CD4-positive, CD25-positive, alpha-beta regulatory T cell (primary cell): ENCODE measurements at regions not wholly inside any gene's neighbourhood (a gene's known extent, or its start where the extent isn't known, plus 50 kb on each side); places are given as distances from the start of the nearest gene placed in this dataset.

Experiments used
- ATAC-seq, 2 donors: fragments of 150-1000 bp; cut with Tn5 transposase; one replicate each; pipeline ENCODE4 v1.10.0; 2021; ENCODE audit warnings: low read depth in 2 of 2, moderate number of reproducible peaks in 2 of 2, moderate library complexity in 1 of 2
- DNase-seq, 3 donors: peaks; one replicate each; pipeline versions ENCODE4 v3.0.0 to v3.0.0-alpha.2; 2012 to 2022; ENCODE audit warnings: mixed read lengths in 1 of 3
- H3K27ac ChIP-seq: one replicate; pipeline ENCODE4 v1.7.0; 2013; ENCODE audit warnings: mild to moderate bottlenecking, low read length; ENCODE audit not compliant: insufficient read depth, poor library complexity, severe bottlenecking
- H3K27me3 ChIP-seq: one replicate; pipeline ENCODE4 v1.7.0; 2013; ENCODE audit warnings: low read length; ENCODE audit not compliant: control insufficient read depth, insufficient read depth
- H3K36me3 ChIP-seq: one replicate; pipeline ENCODE4 v1.7.0; 2013; ENCODE audit warnings: mild to moderate bottlenecking, low read length, moderate library complexity; ENCODE audit not compliant: control insufficient read depth, insufficient read depth
- H3K4me1 ChIP-seq: 2 replicates; pipeline ENCODE4 v1.7.0; 2013; ENCODE audit warnings: mild to moderate bottlenecking, low read length; ENCODE audit not compliant: insufficient read depth, control insufficient read depth, poor library complexity, severe bottlenecking
- H3K4me3 ChIP-seq: one replicate; pipeline ENCODE4 v1.7.0; 2013; ENCODE audit warnings: low read depth, mild to moderate bottlenecking, low read length, moderate library complexity
- H3K9me3 ChIP-seq, 2 experiments: 1 replicate in 1 of 2; 2 replicates in 1 of 2; pipeline ENCODE4 v1.7.0; 2013; ENCODE audit warnings: low read length in 2 of 2, mild to moderate bottlenecking in 1 of 2, moderate library complexity in 1 of 2; ENCODE audit not compliant: control insufficient read depth in 2 of 2
- H3K27ac Mint-ChIP-seq, 3 donors: one replicate each; pipeline ENCODE4 v1.8.0; 2020 to 2022; ENCODE audit warnings: mild to moderate bottlenecking in 3 of 3, mixed read lengths in 3 of 3, moderate library complexity in 2 of 3
- H3K27me3 Mint-ChIP-seq: one replicate; pipeline ENCODE4 v1.8.0; 2022; ENCODE audit warnings: mild to moderate bottlenecking, mixed read lengths
- H3K36me3 Mint-ChIP-seq: one replicate; pipeline ENCODE4 v1.8.0; 2020; ENCODE audit warnings: mixed read lengths
- H3K4me1 Mint-ChIP-seq, 4 donors: one replicate each; pipeline ENCODE4 v1.8.0; 2020 to 2022; ENCODE audit warnings: mixed read lengths in 4 of 4, mild to moderate bottlenecking in 1 of 4
- H3K4me3 Mint-ChIP-seq, 4 donors: one replicate each; pipeline ENCODE4 v1.8.0; 2020 to 2022; ENCODE audit warnings: mild to moderate bottlenecking in 4 of 4, mixed read lengths in 4 of 4, moderate library complexity in 3 of 4
- H3K9me3 Mint-ChIP-seq, 7 donors: one replicate each; pipeline ENCODE4 v1.8.0; 2020 to 2022; ENCODE audit warnings: mixed read lengths in 7 of 7, mild to moderate bottlenecking in 3 of 7, moderate library complexity in 2 of 7

GRCh38 chr7:96638669-96639068 lies 71.0 kb downstream of the SEM1 start:
- Histone ChIP-seq H3K36me3 (no peaks in the 10 kb centered on the region), H3K27me3 (no peaks in the 10 kb centered on the region), H3K4me3 (no peak overlapping the region), H3K27ac (no peak overlapping the region), H3K4me1 (no peaks in the 10 kb centered on the region), H3K9me3 (no peaks in the 10 kb centered on the region)
- DNase-seq (no peak), ATAC-seq (no peak)
- H3K9me3 Mint-ChIP-seq, result peaks cover 0 to 3% (median 0%) of the 10 kb centered on the region in 7 donors
- no peaks in the 10 kb centered on the region for H3K4me1 Mint-ChIP-seq
- H3K4me3 Mint-ChIP-seq, result no peak overlapping the region
- H3K27me3 Mint-ChIP-seq, result no peaks in the 10 kb centered on the region
- H3K36me3 Mint-ChIP-seq, result peaks cover 5% of the 10 kb centered on the region
- H3K27ac Mint-ChIP-seq, result no peak overlapping the region

- H3K27ac Mint-ChIP-seq, result no peak overlapping the region
- H3K4me3 Mint-ChIP-seq, result no peak overlapping the region
- ATAC-seq, result no peak
These were observed 72.1 kb downstream of the SEM1 start for GRCh38 chr7:96637522-96637921.

GRCh38 chr7:96636979-96637378 lies 72.7 kb downstream of the SEM1 start:
- H3K36me3 Mint-ChIP-seq, result peaks cover 5% of the 10 kb centered on the region
- no peaks in the 10 kb centered on the region for H3K9me3 ChIP-seq
- no peak overlapping the region for H3K4me3 ChIP-seq
- H3K4me1 Mint-ChIP-seq, result no peaks in the 10 kb centered on the region
- H3K4me3 Mint-ChIP-seq, result no peak overlapping the region
- no peaks in the 10 kb centered on the region for H3K27me3 ChIP-seq
- no peaks in the 10 kb centered on the region for H3K27me3 Mint-ChIP-seq
- H3K27ac Mint-ChIP-seq, result no peak overlapping the region
- peaks cover 0 to 1% (median 0%) of the 10 kb centered on the region in 7 donors for H3K9me3 Mint-ChIP-seq
- no peak for DNase-seq
- no peak for ATAC-seq
- no peak overlapping the region for H3K27ac ChIP-seq
- H3K36me3 ChIP-seq, result no peaks in the 10 kb centered on the region
- no peaks in the 10 kb centered on the region for H3K4me1 ChIP-seq

More at GRCh38 chr7:96637522-96637921, 72.1 kb downstream of the SEM1 start:
- Histone ChIP-seq H3K4me1 (no peaks in the 10 kb centered on the region), H3K4me3 (no peak overlapping the region), H3K27ac (no peak overlapping the region), H3K9me3 (no peaks in the 10 kb centered on the region), H3K36me3 (no peaks in the 10 kb centered on the region), H3K27me3 (no peaks in the 10 kb centered on the region)
- H3K4me1 Mint-ChIP-seq, result no peaks in the 10 kb centered on the region
- peaks cover 5% of the 10 kb centered on the region for H3K36me3 Mint-ChIP-seq
- no peak for DNase-seq
- no peaks in the 10 kb centered on the region for H3K27me3 Mint-ChIP-seq
- H3K9me3 Mint-ChIP-seq, result peaks cover 0 to 1% (median 0%) of the 10 kb centered on the region in 7 donors

- Histone ChIP-seq H3K9me3 (no peaks in the 10 kb centered on the region), H3K4me1 (no peaks in the 10 kb centered on the region), H3K4me3 (no peak overlapping the region), H3K27ac (no peak overlapping the region), H3K27me3 (no peaks in the 10 kb centered on the region), H3K36me3 (no peaks in the 10 kb centered on the region)
- no peak for ATAC-seq
- no peaks in the 10 kb centered on the region for H3K4me1 Mint-ChIP-seq
- no peaks in the 10 kb centered on the region for H3K27me3 Mint-ChIP-seq
- DNase-seq, result no peak
- H3K4me3 Mint-ChIP-seq, result no peak overlapping the region
- no peak overlapping the region for H3K27ac Mint-ChIP-seq
- H3K36me3 Mint-ChIP-seq, result peaks cover 5% of the 10 kb centered on the region
- H3K9me3 Mint-ChIP-seq, result peaks cover 0 to 1% (median 0%) of the 10 kb centered on the region in 7 donors
These were observed 73.2 kb downstream of the SEM1 start for GRCh38 chr7:96636342-96636860.

- ATAC-seq (no peak), DNase-seq (no peak)
- Mint-ChIP-seq H3K27me3 (no peaks in the 10 kb centered on the region), H3K4me1 (no peaks in the 10 kb centered on the region), H3K27ac (no peak overlapping the region), H3K36me3 (no peaks in the 10 kb centered on the region), H3K9me3 (peaks cover 2 to 29% (median 3%) of the 10 kb centered on the region in 7 donors), H3K4me3 (no peak overlapping the region)
- H3K4me1 ChIP-seq, result no peaks in the 10 kb centered on the region
- no peaks in the 10 kb centered on the region for H3K9me3 ChIP-seq
- H3K27ac ChIP-seq, result no peak overlapping the region
- H3K27me3 ChIP-seq, result no peaks in the 10 kb centered on the region
- H3K4me3 ChIP-seq, result no peak overlapping the region
- H3K36me3 ChIP-seq, result no peaks in the 10 kb centered on the region
These were observed 79.8 kb downstream of the SEM1 start for GRCh38 chr7:96629884-96630283.

GRCh38 chr7:96624954-96625353 lies 84.7 kb downstream of the SEM1 start:
- H3K4me3 ChIP-seq, result no peak overlapping the region
- Mint-ChIP-seq H3K27ac (no peak overlapping the region), H3K4me3 (no peak overlapping the region), H3K36me3 (peaks cover 6% of the 10 kb centered on the region), H3K4me1 (no peaks in the 10 kb centered on the region), H3K9me3 (peaks cover 2 to 34% (median 6%) of the 10 kb centered on the region in 7 donors), H3K27me3 (peaks cover 5% of the 10 kb centered on the region)
- no peaks in the 10 kb centered on the region for H3K27me3 ChIP-seq
- no peak overlapping the region for H3K27ac ChIP-seq
- ATAC-seq (no peak), DNase-seq (no peak)
- H3K36me3 ChIP-seq, result no peaks in the 10 kb centered on the region
- peaks cover 0 to 7% of the 10 kb centered on the region in 2 experiments for H3K9me3 ChIP-seq
- no peaks in the 10 kb centered on the region for H3K4me1 ChIP-seq

- no peak for ATAC-seq
- Mint-ChIP-seq H3K4me3 (no peak overlapping the region), H3K4me1 (no peaks in the 10 kb centered on the region), H3K9me3 (peaks cover 2 to 26% (median 7%) of the 10 kb centered on the region in 7 donors), H3K27ac (no peak overlapping the region), H3K27me3 (peaks cover 5% of the 10 kb centered on the region), H3K36me3 (peaks cover 6% of the 10 kb centered on the region)
- DNase-seq, result no peak
- Histone ChIP-seq H3K36me3 (no peaks in the 10 kb centered on the region), H3K27ac (no peak overlapping the region), H3K27me3 (no peaks in the 10 kb centered on the region), H3K4me3 (no peak overlapping the region), H3K4me1 (no peaks in the 10 kb centered on the region), H3K9me3 (peaks cover 0 to 8% of the 10 kb centered on the region in 2 experiments)
These were observed 87.7 kb downstream of the SEM1 start for GRCh38 chr7:96621932-96622331.

GRCh38 chr7:96614154-96614867 lies 95.3 kb downstream of the SEM1 start:
- Mint-ChIP-seq H3K4me1 (no peaks in the 10 kb centered on the region), H3K4me3 (no peak overlapping the region), H3K27me3 (peaks cover 7% of the 10 kb centered on the region), H3K36me3 (no peaks in the 10 kb centered on the region), H3K27ac (no peak overlapping the region), H3K9me3 (peaks cover 0 to 26% (median 13%) of the 10 kb centered on the region in 7 donors)
- no peak overlapping the region for H3K4me3 ChIP-seq
- H3K4me1 ChIP-seq, result no peaks in the 10 kb centered on the region
- H3K27ac ChIP-seq, result no peak overlapping the region
- H3K9me3 ChIP-seq, result peaks cover 0 to 4% of the 10 kb centered on the region in 2 experiments
- no peaks in the 10 kb centered on the region for H3K27me3 ChIP-seq
- no peak for ATAC-seq
- no peaks in the 10 kb centered on the region for H3K36me3 ChIP-seq
- no peak for DNase-seq
